ENCODE measurements at regions not wholly inside any gene's neighbourhood (a gene's known extent, or its start where the extent isn't known, plus 50 kb on each side); places are given as distances from the start of the nearest gene placed in this dataset.
A peak's percentile ranks its signal among the peaks of the same experiment; 100 is the strongest.
"Not testable (repeated sequence)": the region's sequence is repeated elsewhere in the genome, so short reads cannot be mapped to it uniquely, and the experiment has no call there.

GRCh38 chr4:1589098-1589497 lies 95.0 kb downstream of the FAM53A start:
- no peaks in the 10 kb centered on the region for H3K4me1 Mint-ChIP-seq (ENCODE audit: low read depth)
- H3K4me3 Mint-ChIP-seq = no peak overlapping the region
- H3K36me3 Mint-ChIP-seq (ENCODE audit: low read depth) = peaks cover 3% of the 10 kb centered on the region
- no peak overlapping the region for H3K27ac Mint-ChIP-seq
- peaks cover 21% of the 10 kb centered on the region for H3K9me3 Mint-ChIP-seq
- no peak for DNase-seq
- peaks cover 4% of the 10 kb centered on the region for H3K27me3 Mint-ChIP-seq

DNA sequence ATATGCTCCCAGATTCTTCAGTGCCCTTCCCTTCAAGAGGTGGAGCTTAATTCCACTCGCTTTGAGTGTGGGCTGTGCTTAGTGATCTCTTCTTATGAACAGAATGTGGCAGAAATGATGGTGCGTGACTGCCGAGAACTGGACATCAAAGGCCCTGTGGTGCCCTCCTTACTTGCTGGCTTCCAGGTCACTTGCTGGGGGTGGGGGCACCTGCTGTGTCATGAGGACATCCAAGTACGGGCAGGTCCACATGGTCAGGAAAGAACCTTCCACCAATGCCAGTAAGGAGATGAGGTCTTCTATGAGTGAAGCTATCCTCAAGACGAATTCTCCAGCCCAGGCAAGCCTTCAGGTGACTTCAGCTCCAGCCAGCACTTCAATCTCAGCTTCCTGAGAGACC lies 95.8 kb downstream of the FAM53A start:
- no peak overlapping the region for H3K4me3 Mint-ChIP-seq
- no peak for DNase-seq
- peaks cover 4% of the 10 kb centered on the region for H3K27me3 Mint-ChIP-seq
- peaks cover 21% of the 10 kb centered on the region for H3K9me3 Mint-ChIP-seq
- H3K4me1 Mint-ChIP-seq (ENCODE audit: low read depth) = no peaks in the 10 kb centered on the region
- H3K36me3 Mint-ChIP-seq (ENCODE audit: low read depth) = peaks cover 3% of the 10 kb centered on the region
- H3K27ac Mint-ChIP-seq = no peak overlapping the region

- no peak for DNase-seq
- peaks cover 2% of the 10 kb centered on the region for H3K36me3 Mint-ChIP-seq (ENCODE audit: low read depth)
- peaks cover 10% of the 10 kb centered on the region for H3K9me3 Mint-ChIP-seq
- no peak overlapping the region for H3K27ac Mint-ChIP-seq
- H3K4me1 Mint-ChIP-seq (ENCODE audit: low read depth) = peaks cover 5% of the 10 kb centered on the region
- H3K27me3 Mint-ChIP-seq = no peaks in the 10 kb centered on the region
- no peak overlapping the region for H3K4me3 Mint-ChIP-seq
Measured at GRCh38 chr4:1584498-1584897, 99.6 kb downstream of the FAM53A start.

DNA sequence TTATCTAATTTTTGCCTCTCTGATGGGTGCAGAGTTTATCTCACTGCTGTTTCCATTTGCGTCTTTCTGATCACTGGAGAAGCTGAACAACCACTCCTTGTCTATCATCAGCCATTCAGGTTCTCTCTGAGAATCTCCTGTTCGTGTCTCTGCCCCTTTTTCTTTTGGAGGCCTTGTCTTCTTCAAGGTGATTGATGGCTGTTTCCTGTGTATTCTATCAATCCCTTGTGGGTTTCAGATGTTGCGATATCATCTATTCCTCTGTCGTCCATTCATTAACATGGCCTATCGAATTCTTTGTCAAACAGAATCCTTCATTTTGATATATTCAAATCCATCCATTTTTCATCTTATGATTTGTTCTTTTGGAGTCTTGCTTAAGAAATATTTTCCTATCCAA lies 100.3 kb downstream of the FAM53A start:
- H3K27ac Mint-ChIP-seq = no peak overlapping the region
- DNase-seq = no peak
- peaks cover 5% of the 10 kb centered on the region for H3K4me1 Mint-ChIP-seq (ENCODE audit: low read depth)
- peaks cover 2% of the 10 kb centered on the region for H3K36me3 Mint-ChIP-seq (ENCODE audit: low read depth)
- no peaks in the 10 kb centered on the region for H3K27me3 Mint-ChIP-seq
- H3K4me3 Mint-ChIP-seq = no peak overlapping the region
- peaks cover 7% of the 10 kb centered on the region for H3K9me3 Mint-ChIP-seq

- Mint-ChIP-seq H3K4me1 (ENCODE audit: low read depth) (peaks cover 5% of the 10 kb centered on the region), H3K27ac (no peak overlapping the region), H3K36me3 (ENCODE audit: low read depth) (no peaks in the 10 kb centered on the region)
Measured at GRCh38 chr4:1583051-1583785, 100.9 kb downstream of the FAM53A start.

GRCh38 chr4:1582227-1582626 lies 101.9 kb downstream of the FAM53A start:
- no peaks in the 10 kb centered on the region for H3K9me3 Mint-ChIP-seq
- no peaks in the 10 kb centered on the region for H3K27me3 Mint-ChIP-seq
- no peaks in the 10 kb centered on the region for H3K36me3 Mint-ChIP-seq (ENCODE audit: low read depth)
- H3K27ac Mint-ChIP-seq = no peak overlapping the region
- peaks cover 5% of the 10 kb centered on the region for H3K4me1 Mint-ChIP-seq (ENCODE audit: low read depth)
- no peak for DNase-seq
- H3K4me3 Mint-ChIP-seq = no peak overlapping the region

More at GRCh38 chr4:1583051-1583785, 100.9 kb downstream of the FAM53A start:
- Mint-ChIP-seq H3K27me3 (no peaks in the 10 kb centered on the region), H3K4me3 (no peak overlapping the region), H3K9me3 (peaks cover 2% of the 10 kb centered on the region)
- no peak for DNase-seq

- not testable (repeated sequence) for H3K9me3 Mint-ChIP-seq; H3K4me1 Mint-ChIP-seq (ENCODE audit: low read depth); H3K27me3 Mint-ChIP-seq; H3K36me3 Mint-ChIP-seq (ENCODE audit: low read depth); H3K4me3 Mint-ChIP-seq
- DNase-seq = peak; percentile 89
- peak overlapping the region; percentile 66 for H3K27ac Mint-ChIP-seq
Measured at GRCh38 chr4:1581164-1581894, 102.8 kb downstream of the FAM53A start.

DNA sequence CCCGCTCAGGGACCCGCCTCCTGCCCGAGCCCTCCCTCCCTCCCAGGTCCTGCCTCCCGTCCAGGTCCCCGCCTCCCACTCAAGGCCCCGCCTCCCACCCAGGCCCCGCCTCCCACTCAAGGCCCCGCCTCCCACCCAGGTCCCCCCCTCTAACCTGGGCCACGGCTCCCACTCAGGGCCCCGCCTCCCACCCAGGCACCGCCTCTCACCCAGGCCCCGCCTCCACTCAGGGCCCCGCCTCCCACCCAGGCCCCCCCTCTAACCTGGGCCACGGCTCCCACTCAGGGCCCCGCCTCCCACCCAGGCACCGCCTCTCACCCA lies 103.5 kb downstream of the FAM53A start:
- not testable (repeated sequence) for H3K4me3 Mint-ChIP-seq; H3K9me3 Mint-ChIP-seq; H3K27me3 Mint-ChIP-seq; H3K27ac Mint-ChIP-seq; H3K4me1 Mint-ChIP-seq (ENCODE audit: low read depth); DNase-seq; H3K36me3 Mint-ChIP-seq (ENCODE audit: low read depth)

DNA sequence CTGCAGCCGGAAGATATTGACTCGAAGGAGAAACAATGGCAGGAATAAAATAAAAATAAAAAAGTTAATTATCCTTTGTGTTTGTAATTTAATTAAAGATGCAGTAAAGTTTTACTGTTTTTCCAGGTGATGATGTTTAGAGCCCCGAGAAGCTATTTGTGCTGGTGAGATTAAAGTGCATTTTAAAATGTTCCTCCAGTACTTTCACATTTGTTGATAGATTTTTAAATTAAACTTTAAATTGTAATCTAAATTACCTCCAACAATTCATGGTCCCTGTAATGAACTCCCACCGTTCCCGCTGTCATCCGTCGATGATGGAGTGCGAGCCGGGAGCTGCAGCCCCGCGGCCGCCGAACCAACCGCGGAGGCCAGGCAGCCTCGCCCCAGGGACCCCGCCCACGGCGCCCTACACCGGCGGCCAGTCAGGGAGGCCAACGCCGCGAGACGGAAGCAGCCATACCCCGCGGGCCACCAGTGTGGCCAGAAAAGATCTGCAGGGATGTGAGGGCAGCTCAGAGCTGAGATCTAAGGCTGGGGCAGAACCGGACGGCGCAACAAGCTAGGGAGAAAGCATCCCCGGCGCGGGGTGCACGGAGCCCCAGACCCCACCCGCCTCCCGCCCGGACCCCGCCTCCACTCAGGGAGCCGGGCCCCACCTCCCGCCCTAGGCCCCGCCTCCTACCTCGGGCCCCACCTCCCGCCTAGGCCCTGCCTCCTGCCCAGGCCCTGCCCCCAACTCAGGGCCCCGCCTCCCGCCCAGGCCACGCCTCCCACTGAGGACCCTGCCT lies 104.0 kb downstream of the FAM53A start:
- Mint-ChIP-seq H3K9me3 (no peaks in the 10 kb centered on the region), H3K4me3 (peak overlapping the region; percentile 71), H3K27ac (peak overlapping the region; percentile 57), H3K4me1 (ENCODE audit: low read depth) (peaks cover 5% of the 10 kb centered on the region), H3K36me3 (ENCODE audit: low read depth) (no peaks in the 10 kb centered on the region), H3K27me3 (no peaks in the 10 kb centered on the region)
- peak; percentile 92 for DNase-seq

- Mint-ChIP-seq H3K27me3 (no peaks in the 10 kb centered on the region), H3K9me3 (no peaks in the 10 kb centered on the region), H3K4me1 (ENCODE audit: low read depth) (peaks cover 5% of the 10 kb centered on the region), H3K27ac (peak overlapping the region; percentile 57), H3K36me3 (ENCODE audit: low read depth) (no peaks in the 10 kb centered on the region), H3K4me3 (peak overlapping the region; percentile 71)
- DNase-seq = peak; percentile 84
Measured at GRCh38 chr4:1579001-1579900, 104.9 kb downstream of the FAM53A start.

DNA sequence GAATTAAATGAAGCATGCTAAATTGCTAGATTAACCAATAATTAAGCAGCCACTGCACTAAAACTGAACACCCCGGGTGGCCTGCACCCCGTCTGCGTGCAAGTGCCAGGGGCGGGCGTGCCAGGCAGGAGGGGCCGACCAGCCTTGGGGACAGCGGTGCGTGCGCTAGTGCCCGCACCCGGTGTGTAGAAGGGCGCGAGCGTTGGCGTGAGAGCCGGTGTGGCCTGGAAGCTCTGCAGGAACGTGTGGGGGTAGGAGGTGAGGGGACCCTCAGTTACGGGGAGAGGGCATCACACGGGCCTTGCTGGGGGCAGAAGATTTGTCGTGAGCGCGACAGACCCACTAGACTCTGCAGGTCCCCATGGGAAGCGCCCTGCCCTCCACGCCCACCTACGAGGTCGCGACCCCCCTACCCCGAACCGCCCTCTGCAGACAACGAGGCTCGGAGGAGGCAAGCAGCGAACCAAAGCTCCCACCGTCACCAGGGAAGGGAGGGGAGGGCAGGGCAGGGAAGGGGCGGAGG lies 105.8 kb downstream of the FAM53A start:
- Mint-ChIP-seq H3K27ac (no peak overlapping the region), H3K9me3 (no peaks in the 10 kb centered on the region), H3K27me3 (no peaks in the 10 kb centered on the region), H3K4me1 (ENCODE audit: low read depth) (peaks cover 5% of the 10 kb centered on the region), H3K4me3 (peak overlapping the region; percentile 15), H3K36me3 (ENCODE audit: low read depth) (no peaks in the 10 kb centered on the region)
- no peak for DNase-seq

- no peaks in the 10 kb centered on the region for H3K27me3 Mint-ChIP-seq
- no peaks in the 10 kb centered on the region for H3K36me3 Mint-ChIP-seq (ENCODE audit: low read depth)
- no peak overlapping the region for H3K27ac Mint-ChIP-seq
- DNase-seq = no peak
- no peaks in the 10 kb centered on the region for H3K9me3 Mint-ChIP-seq
- peaks cover 5% of the 10 kb centered on the region for H3K4me1 Mint-ChIP-seq (ENCODE audit: low read depth)
- no peak overlapping the region for H3K4me3 Mint-ChIP-seq
Measured at GRCh38 chr4:1577822-1578217, 106.3 kb downstream of the FAM53A start.

GRCh38 chr4:1576961-1577821 lies 106.9 kb downstream of the FAM53A start:
- Mint-ChIP-seq H3K4me1 (ENCODE audit: low read depth) (peaks cover 5% of the 10 kb centered on the region), H3K36me3 (ENCODE audit: low read depth) (no peaks in the 10 kb centered on the region), H3K9me3 (no peaks in the 10 kb centered on the region), H3K4me3 (no peak overlapping the region), H3K27ac (no peak overlapping the region), H3K27me3 (no peaks in the 10 kb centered on the region)
- no peak for DNase-seq
